HCT116 (cell line): ENCODE measurements at regions not wholly inside any gene's neighbourhood (a gene's known extent, or its start where the extent isn't known, plus 50 kb on each side); places are given as distances from the start of the nearest gene placed in this dataset.

Experiments used
- ATAC-seq: fragments of 200-7000 bp; cut with Tn5 transposase; 2 replicates; pipeline ENCODE4 v1.9.1; 2020; ENCODE audit warnings: mild to moderate bottlenecking, moderate library complexity
- BruUV-seq: library from RNA; stranded (reverse); fragments of 400-500 nt; replicated peaks from 2 replicates; lab custom pipeline; 2021; lab: Mats Ljungman, UMichigan
- CTCF ChIA-PET: fragments of 300-600 bp; sonication (Branson Sonifier 250); formaldehyde crosslinking; loops from one replicate; lab custom pipeline; 2021; ENCODE audit warnings: antibody characterized with exemption; lab: Charles Lee
- POLR2A ChIA-PET: fragments of 300-600, 350-600 bp; sonication (Branson Sonifier 250); formaldehyde crosslinking; loops from one replicate; lab custom pipeline; 2021; ENCODE audit warnings: antibody characterized with exemption; lab: Charles Lee
- RAD21 ChIA-PET, 2 experiments: fragments of 300-600 bp; sonication (Branson Sonifier 250); formaldehyde crosslinking; loops; one replicate each; lab custom pipeline; 2023; ENCODE audit warnings: low total read pairs in 2 of 2; ENCODE audit not compliant: uncharacterized antibody in 2 of 2, unreplicated experiment in 2 of 2, low non-redundant PET in 1 of 2; lab: Charles Lee
- DNase-seq: peaks from one replicate; pipeline ENCODE4 v3.0.0-alpha.2; 2010; ENCODE audit warnings: low read depth, low spot score
- H2AFZ ChIP-seq: fragments of 200-600 bp; shearing (Covaris generic), sonication (generic); 2 replicates; pipeline ENCODE4 v1.6.1; 2017; ENCODE audit warnings: low read depth, mixed run types, mixed read lengths, antibody characterized with exemption, low read length; ENCODE audit not compliant: poor library complexity, severe bottlenecking
- H3K27ac ChIP-seq: 2 replicates; pipeline ENCODE4 v1.5.1; 2012; ENCODE audit warnings: low read depth, low read length
- H3K27me3 ChIP-seq: fragments of 200-600 bp; sonication (generic); 2 replicates; pipeline ENCODE4 v1.6.1; 2016; ENCODE audit warnings: mixed run types, low read length, mixed read lengths; ENCODE audit not compliant: insufficient read depth
- H3K36me3 ChIP-seq, 2 experiments: fragments of 200-500 bp in 1 of 2; fragments of 200-600 bp in 1 of 2; sonication (Bioruptor generic) in 1 of 2; sonication (generic) in 1 of 2; 2 replicates each; pipeline versions ENCODE4 v1.5.1 to v1.6.1; 2014 to 2016; ENCODE audit warnings: low read length in 2 of 2, inconsistent platforms in 1 of 2, mixed read lengths in 1 of 2, mixed run types in 1 of 2; ENCODE audit not compliant: insufficient read depth in 2 of 2, control insufficient read depth in 1 of 2
- H3K4me1 ChIP-seq, 2 experiments: fragments of 200-600 bp in 1 of 2; sonication (generic) in 1 of 2; 2 replicates each; pipeline versions ENCODE4 v1.5.1 to v1.6.1; 2012 to 2017; ENCODE audit warnings: low read length in 2 of 2, inconsistent platforms in 1 of 2, mild to moderate bottlenecking in 1 of 2, mixed read lengths in 1 of 2, mixed run types in 1 of 2, moderate library complexity in 1 of 2; ENCODE audit not compliant: insufficient read depth in 2 of 2, control insufficient read depth in 1 of 2
- H3K4me2 ChIP-seq: fragments of 200-600 bp; sonication (generic); 2 replicates; pipeline ENCODE4 v1.6.1; 2017; ENCODE audit warnings: mixed run types, low read length, mixed read lengths
- H3K4me3 ChIP-seq, 2 experiments: fragments of 200-600 bp in 1 of 2; sonication (generic) in 1 of 2; replicated peaks in 1 of 2; 2 replicates each; pipeline ENCODE4 v1.5.1; 2011 to 2016; ENCODE audit warnings: low read length in 2 of 2, control low read depth in 1 of 2, low read depth in 1 of 2, mild to moderate bottlenecking in 1 of 2, mixed read lengths in 1 of 2, mixed run types in 1 of 2
- H3K79me2 ChIP-seq: fragments of 200-600 bp; sonication (generic); 2 replicates; pipeline ENCODE4 v1.6.1; 2017; ENCODE audit warnings: mild to moderate bottlenecking, mixed run types, low read length, moderate library complexity, mixed read lengths; ENCODE audit not compliant: insufficient read depth
- H3K9ac ChIP-seq: fragments of 200-600 bp; sonication (generic); 2 replicates; pipeline ENCODE4 v1.6.1; 2016; ENCODE audit warnings: low read length, mixed read lengths
- H3K9me2 ChIP-seq: fragments of 200-600 bp; sonication (generic), shearing (Covaris generic); 2 replicates; pipeline ENCODE4 v1.6.1; 2017; ENCODE audit warnings: mixed run types, mild to moderate bottlenecking, moderate library complexity; ENCODE audit not compliant: insufficient read depth
- H3K9me3 ChIP-seq, 2 experiments: fragments of 200-500 bp in 1 of 2; fragments of 200-600 bp in 1 of 2; sonication (Bioruptor generic) in 1 of 2; sonication (generic) in 1 of 2; 2 replicates each; pipeline ENCODE4 v1.6.1; 2014 to 2017; ENCODE audit warnings: low read length in 2 of 2, mixed read lengths in 2 of 2, inconsistent platforms in 1 of 2, low read depth in 1 of 2, mild to moderate bottlenecking in 1 of 2, mixed run types in 1 of 2, moderate library complexity in 1 of 2; ENCODE audit not compliant: control insufficient read depth in 1 of 2, insufficient read depth in 1 of 2
- H4K20me1 ChIP-seq: fragments of 200-600 bp; sonication (generic), shearing (Covaris generic); 2 replicates; pipeline ENCODE4 v1.6.1; 2017; ENCODE audit warnings: mixed run types, mild to moderate bottlenecking, moderate library complexity; ENCODE audit not compliant: insufficient read depth
- CBX3 ChIP-seq: IDR thresholded peaks from 2 replicates; pipeline ENCODE4 v1.6.1; 2012; ENCODE audit warnings: low read depth
- CEBPB ChIP-seq: IDR thresholded peaks from 2 replicates; pipeline ENCODE4 v1.6.1; 2012; ENCODE audit warnings: low read depth
- EZH2 ChIP-seq: fragments of 200-600 bp; sonication (generic); IDR thresholded peaks from 2 replicates; pipeline ENCODE4 v1.6.1; 2017; ENCODE audit warnings: antibody characterized with exemption, mixed run types
- EZH2phosphoT487 ChIP-seq: fragments of 200-600 bp; IDR thresholded peaks from 2 replicates; pipeline ENCODE4 v1.6.1; 2018; ENCODE audit warnings: antibody characterized with exemption, borderline replicate concordance
- FOSL1 ChIP-seq: IDR thresholded peaks from 2 replicates; pipeline ENCODE4 v1.6.1; 2012; ENCODE audit warnings: low read depth
- JUND ChIP-seq: IDR thresholded peaks from 2 replicates; pipeline ENCODE4 v1.6.1; 2012
- POLR2A ChIP-seq: IDR thresholded peaks from 2 replicates; pipeline ENCODE4 v1.7.0; 2011; ENCODE audit warnings: borderline replicate concordance; ENCODE audit not compliant: insufficient read depth, insufficient read length; ENCODE audit errors: extremely low read depth
- POLR2AphosphoS5 ChIP-seq: IDR thresholded peaks from 2 replicates; pipeline ENCODE4 v1.6.1; 2011; ENCODE audit warnings: mild to moderate bottlenecking, low read depth, low read length, moderate library complexity
- RAD21 ChIP-seq: IDR thresholded peaks from 2 replicates; pipeline ENCODE4 v1.6.1; 2012; ENCODE audit warnings: low read depth, mild to moderate bottlenecking
- SIN3A ChIP-seq: IDR thresholded peaks from 2 replicates; pipeline ENCODE4 v1.6.1; 2012; ENCODE audit warnings: low read depth
- SP1 ChIP-seq: IDR thresholded peaks from 2 replicates; pipeline ENCODE4 v1.6.1; 2012; ENCODE audit warnings: low read depth
- TCF7L2 ChIP-seq: IDR thresholded peaks from 2 replicates; pipeline ENCODE4 v1.7.0; 2011; ENCODE audit warnings: borderline replicate concordance, inconsistent platforms; ENCODE audit not compliant: insufficient read depth, insufficient read length; ENCODE audit errors: extremely low read depth
- YY1 ChIP-seq: IDR thresholded peaks from 2 replicates; pipeline ENCODE4 v1.6.1; 2011; ENCODE audit warnings: low read length, low read depth, moderate library complexity, mild to moderate bottlenecking; ENCODE audit not compliant: insufficient replicate concordance; ENCODE audit errors: extremely low read depth
- ZFX ChIP-seq: fragments of 450-650 bp; IDR thresholded peaks from 2 replicates; pipeline ENCODE4 v1.6.1; 2017
- intact Hi-C: fragments of 100-400 bp; cut with micrococcal nuclease; formaldehyde crosslinking; loops from 2 replicates; pipeline ENCODE4 v1.10.0; 2022
- TF ChIP-seq, protein P1 (sequence below): IDR thresholded peaks from 2 replicates; pipeline ENCODE4 v1.6.1; 2012; ENCODE audit warnings: low read depth
- TF ChIP-seq, protein P2 (sequence below): IDR thresholded peaks from 2 replicates; pipeline ENCODE4 v1.6.1; 2011; ENCODE audit warnings: mild to moderate bottlenecking, low read length, moderate library complexity; ENCODE audit not compliant: insufficient replicate concordance; ENCODE audit errors: extremely low read depth
- TF ChIP-seq, protein P3 (sequence below): IDR thresholded peaks from 2 replicates; pipeline ENCODE4 v1.6.1; 2012
- TF ChIP-seq, protein P4 (sequence below): IDR thresholded peaks from 2 replicates; pipeline ENCODE4 v1.6.1; 2012
- TF ChIP-seq, protein P5 (sequence below), 3 experiments: fragments of 200-600 bp in 1 of 3; sonication (generic) in 1 of 3; IDR thresholded peaks in 2 of 3; conservative IDR thresholded peaks in 1 of 3; 2 replicates each; pipeline ENCODE4 v1.5.1; 2012 to 2017; ENCODE audit warnings: low read depth in 2 of 3, low read length in 2 of 3, antibody characterized with exemption in 1 of 3, borderline replicate concordance in 1 of 3, control low read depth in 1 of 3, mild to moderate bottlenecking in 1 of 3, mixed read lengths in 1 of 3, mixed run types in 1 of 3, moderate library complexity in 1 of 3; ENCODE audit not compliant: insufficient read depth in 1 of 3

DNA sequence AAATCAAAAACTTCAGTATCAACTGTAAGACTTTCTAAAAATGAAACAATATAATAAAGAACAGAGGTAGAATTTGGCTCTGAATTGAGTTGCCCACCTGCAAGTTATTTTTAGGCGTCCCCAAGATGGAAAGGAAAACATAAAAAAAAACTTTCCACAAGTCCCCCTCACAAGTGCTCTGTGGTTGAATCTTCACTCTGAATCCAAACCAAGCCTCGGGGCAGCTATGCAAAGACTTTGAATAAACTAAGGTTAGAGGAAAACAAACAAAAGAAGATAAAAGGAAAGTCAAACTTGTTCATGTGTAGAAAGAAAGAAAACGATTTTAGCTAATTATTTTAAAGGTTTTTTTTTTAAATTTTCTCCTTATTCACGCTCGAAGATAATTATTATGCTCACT lies 372.4 kb upstream of the SLIT2 start:
- DNase-seq (no peak), ATAC-seq (no peak)
- ChIA-PET CTCF (no interaction called here), POLR2A (no interaction called here), RAD21 (no interaction called here)
- TF ChIP-seq, protein P1, sequence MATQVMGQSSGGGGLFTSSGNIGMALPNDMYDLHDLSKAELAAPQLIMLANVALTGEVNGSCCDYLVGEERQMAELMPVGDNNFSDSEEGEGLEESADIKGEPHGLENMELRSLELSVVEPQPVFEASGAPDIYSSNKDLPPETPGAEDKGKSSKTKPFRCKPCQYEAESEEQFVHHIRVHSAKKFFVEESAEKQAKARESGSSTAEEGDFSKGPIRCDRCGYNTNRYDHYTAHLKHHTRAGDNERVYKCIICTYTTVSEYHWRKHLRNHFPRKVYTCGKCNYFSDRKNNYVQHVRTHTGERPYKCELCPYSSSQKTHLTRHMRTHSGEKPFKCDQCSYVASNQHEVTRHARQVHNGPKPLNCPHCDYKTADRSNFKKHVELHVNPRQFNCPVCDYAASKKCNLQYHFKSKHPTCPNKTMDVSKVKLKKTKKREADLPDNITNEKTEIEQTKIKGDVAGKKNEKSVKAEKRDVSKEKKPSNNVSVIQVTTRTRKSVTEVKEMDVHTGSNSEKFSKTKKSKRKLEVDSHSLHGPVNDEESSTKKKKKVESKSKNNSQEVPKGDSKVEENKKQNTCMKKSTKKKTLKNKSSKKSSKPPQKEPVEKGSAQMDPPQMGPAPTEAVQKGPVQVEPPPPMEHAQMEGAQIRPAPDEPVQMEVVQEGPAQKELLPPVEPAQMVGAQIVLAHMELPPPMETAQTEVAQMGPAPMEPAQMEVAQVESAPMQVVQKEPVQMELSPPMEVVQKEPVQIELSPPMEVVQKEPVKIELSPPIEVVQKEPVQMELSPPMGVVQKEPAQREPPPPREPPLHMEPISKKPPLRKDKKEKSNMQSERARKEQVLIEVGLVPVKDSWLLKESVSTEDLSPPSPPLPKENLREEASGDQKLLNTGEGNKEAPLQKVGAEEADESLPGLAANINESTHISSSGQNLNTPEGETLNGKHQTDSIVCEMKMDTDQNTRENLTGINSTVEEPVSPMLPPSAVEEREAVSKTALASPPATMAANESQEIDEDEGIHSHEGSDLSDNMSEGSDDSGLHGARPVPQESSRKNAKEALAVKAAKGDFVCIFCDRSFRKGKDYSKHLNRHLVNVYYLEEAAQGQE, result no peak
- TF ChIP-seq, protein P2, sequence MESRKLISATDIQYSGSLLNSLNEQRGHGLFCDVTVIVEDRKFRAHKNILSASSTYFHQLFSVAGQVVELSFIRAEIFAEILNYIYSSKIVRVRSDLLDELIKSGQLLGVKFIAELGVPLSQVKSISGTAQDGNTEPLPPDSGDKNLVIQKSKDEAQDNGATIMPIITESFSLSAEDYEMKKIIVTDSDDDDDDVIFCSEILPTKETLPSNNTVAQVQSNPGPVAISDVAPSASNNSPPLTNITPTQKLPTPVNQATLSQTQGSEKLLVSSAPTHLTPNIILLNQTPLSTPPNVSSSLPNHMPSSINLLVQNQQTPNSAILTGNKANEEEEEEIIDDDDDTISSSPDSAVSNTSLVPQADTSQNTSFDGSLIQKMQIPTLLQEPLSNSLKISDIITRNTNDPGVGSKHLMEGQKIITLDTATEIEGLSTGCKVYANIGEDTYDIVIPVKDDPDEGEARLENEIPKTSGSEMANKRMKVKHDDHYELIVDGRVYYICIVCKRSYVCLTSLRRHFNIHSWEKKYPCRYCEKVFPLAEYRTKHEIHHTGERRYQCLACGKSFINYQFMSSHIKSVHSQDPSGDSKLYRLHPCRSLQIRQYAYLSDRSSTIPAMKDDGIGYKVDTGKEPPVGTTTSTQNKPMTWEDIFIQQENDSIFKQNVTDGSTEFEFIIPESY, result no peak
- TF ChIP-seq CEBPB (no peak), FOSL1 (no peak), TCF7L2 (no peak), EZH2phosphoT487 (no peak), POLR2AphosphoS5 (no peak), JUND (no peak), SP1 (no peak), EZH2 (no peak), YY1 (no peak), SIN3A (no peak), RAD21 (no peak), ZFX (no peak), CBX3 (no peak), POLR2A (no peak)
- TF ChIP-seq, protein P3, sequence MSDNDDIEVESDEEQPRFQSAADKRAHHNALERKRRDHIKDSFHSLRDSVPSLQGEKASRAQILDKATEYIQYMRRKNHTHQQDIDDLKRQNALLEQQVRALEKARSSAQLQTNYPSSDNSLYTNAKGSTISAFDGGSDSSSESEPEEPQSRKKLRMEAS, result no peak
- TF ChIP-seq, protein P4, sequence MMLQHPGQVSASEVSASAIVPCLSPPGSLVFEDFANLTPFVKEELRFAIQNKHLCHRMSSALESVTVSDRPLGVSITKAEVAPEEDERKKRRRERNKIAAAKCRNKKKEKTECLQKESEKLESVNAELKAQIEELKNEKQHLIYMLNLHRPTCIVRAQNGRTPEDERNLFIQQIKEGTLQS, result no peak
- TF ChIP-seq, protein P5, sequence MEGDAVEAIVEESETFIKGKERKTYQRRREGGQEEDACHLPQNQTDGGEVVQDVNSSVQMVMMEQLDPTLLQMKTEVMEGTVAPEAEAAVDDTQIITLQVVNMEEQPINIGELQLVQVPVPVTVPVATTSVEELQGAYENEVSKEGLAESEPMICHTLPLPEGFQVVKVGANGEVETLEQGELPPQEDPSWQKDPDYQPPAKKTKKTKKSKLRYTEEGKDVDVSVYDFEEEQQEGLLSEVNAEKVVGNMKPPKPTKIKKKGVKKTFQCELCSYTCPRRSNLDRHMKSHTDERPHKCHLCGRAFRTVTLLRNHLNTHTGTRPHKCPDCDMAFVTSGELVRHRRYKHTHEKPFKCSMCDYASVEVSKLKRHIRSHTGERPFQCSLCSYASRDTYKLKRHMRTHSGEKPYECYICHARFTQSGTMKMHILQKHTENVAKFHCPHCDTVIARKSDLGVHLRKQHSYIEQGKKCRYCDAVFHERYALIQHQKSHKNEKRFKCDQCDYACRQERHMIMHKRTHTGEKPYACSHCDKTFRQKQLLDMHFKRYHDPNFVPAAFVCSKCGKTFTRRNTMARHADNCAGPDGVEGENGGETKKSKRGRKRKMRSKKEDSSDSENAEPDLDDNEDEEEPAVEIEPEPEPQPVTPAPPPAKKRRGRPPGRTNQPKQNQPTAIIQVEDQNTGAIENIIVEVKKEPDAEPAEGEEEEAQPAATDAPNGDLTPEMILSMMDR (IDR thresholded peaks at IDR 0.05 in 2 of 3, conservative IDR thresholded peaks at IDR 0.05 in 1 of 3; ENCODE audit: borderline replicate concordance in 1 of 3, insufficient read depth in 1 of 3, low read depth in 2 of 3, low read length in 2 of 3), result no peak
- Histone ChIP-seq H2AFZ (no peak overlapping the region), H3K27me3 (no peaks in the 10 kb centered on the region), H3K9ac (no peak overlapping the region), H4K20me1 (no peaks in the 10 kb centered on the region), H3K4me1 (no peaks in the 10 kb centered on the region), H3K9me3 (no peaks in the 10 kb centered on the region), H3K27ac (no peak overlapping the region), H3K36me3 (no peaks in the 10 kb centered on the region), H3K79me2 (no peaks in the 10 kb centered on the region), H3K4me2 (no peak overlapping the region), H3K4me3 (no peak overlapping the region), H3K9me2 (no peaks in the 10 kb centered on the region)
- intact Hi-C loops, result no loop called here
- no TSS peak for BruUV-seq
